Keratinocyte (primary cell): ENCODE measurements at regions not wholly inside any gene's neighbourhood (a gene's known extent, or its start where the extent isn't known, plus 50 kb on each side); places are given as distances from the start of the nearest gene placed in this dataset.

Experiments used
- DNase-seq: peaks from one replicate; pipeline ENCODE4 v3.0.0-alpha.2; 2011; ENCODE audit warnings: low read depth, missing footprints, low spot score
- FAIRE-seq: peaks from 2 replicates; lab custom pipeline; 2011; peaks lifted over from hg19 to GRCh38; lab: Jason Lieb, UNC
- H2AFZ ChIP-seq: 2 replicates; pipeline ENCODE4 v1.6.0; 2012; ENCODE audit warnings: low read length, control low read depth, inconsistent platforms; ENCODE audit not compliant: control insufficient read depth
- H3K27ac ChIP-seq: 2 replicates; pipeline ENCODE4 v1.5.1; 2011; ENCODE audit warnings: low read length; ENCODE audit not compliant: control insufficient read depth, insufficient read depth
- H3K27me3 ChIP-seq: 3 replicates; pipeline ENCODE4 v1.6.0; 2011; ENCODE audit warnings: low read length; ENCODE audit not compliant: control insufficient read depth, insufficient read depth; ENCODE audit errors: extremely low read depth
- H3K36me3 ChIP-seq, 2 experiments: 2 replicates in 1 of 2; 3 replicates in 1 of 2; pipeline ENCODE4 v1.5.1; 2011; ENCODE audit warnings: low read length in 2 of 2, mild to moderate bottlenecking in 1 of 2; ENCODE audit not compliant: control insufficient read depth in 2 of 2, insufficient read depth in 2 of 2; ENCODE audit errors: extremely low read depth in 1 of 2
- H3K4me1 ChIP-seq: 3 replicates; pipeline ENCODE4 v1.5.1; 2011; ENCODE audit warnings: low read length; ENCODE audit not compliant: control insufficient read depth, insufficient read depth; ENCODE audit errors: extremely low read depth
- H3K4me2 ChIP-seq: 3 replicates; pipeline ENCODE4 v1.6.0; 2011; ENCODE audit warnings: low read depth, low read length; ENCODE audit not compliant: control insufficient read depth, insufficient read depth; ENCODE audit errors: extremely low read depth
- H3K4me3 ChIP-seq, 3 experiments: fragments of 200-600 bp in 1 of 3; sonication (generic) in 1 of 3; 2 replicates in 2 of 3; 3 replicates in 1 of 3; pipeline ENCODE4 v1.5.1; 2011 to 2016; ENCODE audit warnings: low read length in 3 of 3, mild to moderate bottlenecking in 3 of 3, control low read depth in 2 of 3, inconsistent platforms in 1 of 3, low read depth in 1 of 3, mixed read lengths in 1 of 3, mixed run types in 1 of 3, moderate library complexity in 1 of 3; ENCODE audit not compliant: control insufficient read depth in 2 of 3, insufficient read depth in 2 of 3; ENCODE audit errors: extremely low read depth in 1 of 3
- H3K79me2 ChIP-seq: 2 replicates; pipeline ENCODE4 v1.6.0; 2012; ENCODE audit warnings: low read length; ENCODE audit not compliant: control insufficient read depth, insufficient read depth
- H3K9ac ChIP-seq: 3 replicates; pipeline ENCODE4 v1.6.0; 2011; ENCODE audit warnings: low read length; ENCODE audit not compliant: control insufficient read depth, insufficient read depth; ENCODE audit errors: extremely low read depth
- H3K9me1 ChIP-seq: 3 replicates; pipeline ENCODE4 v1.6.0; 2011; ENCODE audit warnings: low read length; ENCODE audit not compliant: control insufficient read depth, insufficient read depth; ENCODE audit errors: extremely low read depth
- H3K9me3 ChIP-seq: 2 replicates; pipeline ENCODE4 v1.5.1; 2012; ENCODE audit warnings: low read depth, low read length; ENCODE audit not compliant: control insufficient read depth
- H4K20me1 ChIP-seq: 3 replicates; pipeline ENCODE4 v1.6.0; 2011; ENCODE audit warnings: low read length; ENCODE audit not compliant: control insufficient read depth, insufficient read depth; ENCODE audit errors: extremely low read depth
- EZH2 ChIP-seq: IDR thresholded peaks from one replicate; pipeline ENCODE4 v1.6.1; 2012; ENCODE audit warnings: inconsistent platforms, mild to moderate bottlenecking, low read length, moderate library complexity
- dilution Hi-C: fragments of 300-500 bp; cut with MboI; formaldehyde crosslinking; loops from one replicate; pipeline ENCODE4 v1.7.0; 2020; ENCODE audit warnings: low sequenced_read_pairs; ENCODE audit not compliant: extremely low pct_ligation_motif_present
- TF ChIP-seq, protein P1 (sequence below), 3 experiments: IDR thresholded peaks in 1 of 3; conservative IDR thresholded peaks in 1 of 3; optimal IDR thresholded peaks in 1 of 3; 2 replicates in 2 of 3; 3 replicates in 1 of 3; pipeline versions ENCODE3 to v1.5.1; 2011; ENCODE audit warnings: low read length in 3 of 3, mild to moderate bottlenecking in 3 of 3, moderate library complexity in 2 of 3, control low read depth in 1 of 3, inconsistent platforms in 1 of 3; ENCODE audit not compliant: insufficient read depth in 2 of 3; ENCODE audit errors: extremely low read depth in 1 of 3

DNA sequence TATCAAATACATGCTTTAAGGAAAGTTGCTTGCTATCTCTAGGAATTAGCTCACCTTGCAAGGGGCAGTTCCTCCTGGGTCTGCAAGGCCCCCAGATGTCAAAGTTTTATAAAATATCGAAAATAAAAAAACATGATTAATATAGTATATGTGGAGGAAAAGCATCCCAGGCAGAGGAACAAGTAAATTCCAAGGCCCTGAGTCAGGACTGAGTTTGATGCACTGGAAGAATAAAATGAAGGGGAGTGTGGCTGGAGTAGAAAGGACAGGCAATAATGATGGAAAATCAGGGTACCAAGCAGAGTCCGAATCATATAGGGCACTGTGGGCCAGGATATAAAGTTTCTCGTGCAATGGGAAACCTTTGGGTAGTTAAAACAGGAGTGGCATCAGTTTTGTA is 112.4 kb upstream of the EEPD1 start:
- Histone ChIP-seq H3K9me3 (no peaks in the 10 kb centered on the region), H3K4me1 (peaks cover 17% of the 10 kb centered on the region), H3K27ac (no peak overlapping the region), H2AFZ (no peak overlapping the region), H3K9ac (no peak overlapping the region), H3K4me2 (no peak overlapping the region), H3K9me1 (no peaks in the 10 kb centered on the region), H3K27me3 (no peaks in the 10 kb centered on the region), H3K4me3 (no peak overlapping the region), H4K20me1 (no peaks in the 10 kb centered on the region), H3K79me2 (no peaks in the 10 kb centered on the region), H3K36me3 (no peaks in the 10 kb centered on the region)
- TF ChIP-seq, protein P1, sequence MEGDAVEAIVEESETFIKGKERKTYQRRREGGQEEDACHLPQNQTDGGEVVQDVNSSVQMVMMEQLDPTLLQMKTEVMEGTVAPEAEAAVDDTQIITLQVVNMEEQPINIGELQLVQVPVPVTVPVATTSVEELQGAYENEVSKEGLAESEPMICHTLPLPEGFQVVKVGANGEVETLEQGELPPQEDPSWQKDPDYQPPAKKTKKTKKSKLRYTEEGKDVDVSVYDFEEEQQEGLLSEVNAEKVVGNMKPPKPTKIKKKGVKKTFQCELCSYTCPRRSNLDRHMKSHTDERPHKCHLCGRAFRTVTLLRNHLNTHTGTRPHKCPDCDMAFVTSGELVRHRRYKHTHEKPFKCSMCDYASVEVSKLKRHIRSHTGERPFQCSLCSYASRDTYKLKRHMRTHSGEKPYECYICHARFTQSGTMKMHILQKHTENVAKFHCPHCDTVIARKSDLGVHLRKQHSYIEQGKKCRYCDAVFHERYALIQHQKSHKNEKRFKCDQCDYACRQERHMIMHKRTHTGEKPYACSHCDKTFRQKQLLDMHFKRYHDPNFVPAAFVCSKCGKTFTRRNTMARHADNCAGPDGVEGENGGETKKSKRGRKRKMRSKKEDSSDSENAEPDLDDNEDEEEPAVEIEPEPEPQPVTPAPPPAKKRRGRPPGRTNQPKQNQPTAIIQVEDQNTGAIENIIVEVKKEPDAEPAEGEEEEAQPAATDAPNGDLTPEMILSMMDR (optimal IDR thresholded peaks at IDR 0.05 in 1 of 3, IDR thresholded peaks at IDR 0.05 in 1 of 3, conservative IDR thresholded peaks at IDR 0.05 in 1 of 3; ENCODE audit: extremely low read depth in 1 of 3, insufficient read depth in 2 of 3, low read length in 3 of 3), result no peak
- TF ChIP-seq EZH2, result no peak
- no peak for DNase-seq
- dilution Hi-C loops, result no loop called here
- no peak for FAIRE-seq

- dilution Hi-C loops, result no loop called here
- no peaks in the 10 kb centered on the region for H3K36me3 ChIP-seq
- no peak overlapping the region for H3K4me3 ChIP-seq
- no peaks in the 10 kb centered on the region for H3K9me3 ChIP-seq
- no peaks in the 10 kb centered on the region for H3K27me3 ChIP-seq
- no peak overlapping the region for H3K27ac ChIP-seq
- H3K4me1 ChIP-seq, result peaks cover 15% of the 10 kb centered on the region
- H2AFZ ChIP-seq, result no peak overlapping the region
- no peak for DNase-seq
- TF ChIP-seq EZH2, result no peak
- TF ChIP-seq, protein P1 (optimal IDR thresholded peaks at IDR 0.05 in 1 of 3, IDR thresholded peaks at IDR 0.05 in 1 of 3, conservative IDR thresholded peaks at IDR 0.05 in 1 of 3; ENCODE audit: extremely low read depth in 1 of 3, insufficient read depth in 2 of 3, low read length in 3 of 3), result no peak
- FAIRE-seq, result no peak
- H3K79me2 ChIP-seq, result no peaks in the 10 kb centered on the region
- H3K4me2 ChIP-seq, result no peak overlapping the region
- H3K9me1 ChIP-seq, result no peaks in the 10 kb centered on the region
- H4K20me1 ChIP-seq, result no peaks in the 10 kb centered on the region
- no peak overlapping the region for H3K9ac ChIP-seq
Measured at GRCh38 chr7:36044101-36044892, 108.8 kb upstream of the EEPD1 start.
